HEK293 (cell line): ENCODE measurements at regions not wholly inside any gene's neighbourhood (a gene's known extent, or its start where the extent isn't known, plus 50 kb on each side); places are given as distances from the start of the nearest gene placed in this dataset.

ENCODE experiments used
- CTCF ChIP-seq: fragments of 450-650 bp; formaldehyde crosslinking; IDR thresholded peaks from 2 replicates; pipeline ENCODE4 v1.5.1; 2016; ENCODE audit warnings: missing biosample characterization, missing genetic modification characterization
- KLF16 ChIP-seq: fragments of 450-650 bp; formaldehyde crosslinking; IDR thresholded peaks from 2 replicates; pipeline ENCODE4 v1.5.1; 2017; ENCODE audit warnings: missing biosample characterization, missing genetic modification characterization
- TCF7L2 ChIP-seq: IDR thresholded peaks from 2 replicates; pipeline ENCODE4 v1.6.1; 2011; ENCODE audit warnings: low read depth, mild to moderate bottlenecking, inconsistent platforms, low read length, moderate library complexity, borderline replicate concordance
- ZNF146 ChIP-seq: fragments of 450-650 bp; formaldehyde crosslinking; IDR thresholded peaks from 2 replicates; pipeline ENCODE4 v1.5.1; 2016; ENCODE audit warnings: missing biosample characterization, missing genetic modification characterization
- ZNF169 ChIP-seq: fragments of 450-650 bp; formaldehyde crosslinking; IDR thresholded peaks from 2 replicates; pipeline ENCODE4 v1.5.1; 2016; ENCODE audit warnings: missing biosample characterization, missing genetic modification characterization
- ZNF274 ChIP-seq, 2 experiments: fragments of 200-500 bp in 1 of 2; fragments of 450-650 bp in 1 of 2; sonication (Bioruptor generic) in 1 of 2; formaldehyde crosslinking in 1 of 2; IDR thresholded peaks; 2 replicates each; pipeline versions ENCODE4 v1.5.1 to v1.6.1; 2014 to 2016; ENCODE audit warnings: borderline replicate concordance in 1 of 2, inconsistent platforms in 1 of 2, low read length in 1 of 2, missing biosample characterization in 1 of 2, missing genetic modification characterization in 1 of 2
- ZNF324 ChIP-seq: fragments of 450-650 bp; formaldehyde crosslinking; IDR thresholded peaks from 2 replicates; pipeline ENCODE4 v1.5.1; 2016; ENCODE audit warnings: missing biosample characterization, missing genetic modification characterization
- ZNF426 ChIP-seq: fragments of 450-650 bp; formaldehyde crosslinking; IDR thresholded peaks from 2 replicates; pipeline ENCODE4 v1.5.1; 2017; ENCODE audit warnings: missing biosample characterization, missing genetic modification characterization, mild to moderate bottlenecking, inconsistent platforms, moderate library complexity
- ZNF510 ChIP-seq: fragments of 450-650 bp; formaldehyde crosslinking; IDR thresholded peaks from 2 replicates; pipeline ENCODE4 v1.5.1; 2018; ENCODE audit warnings: mild to moderate bottlenecking, missing genetic modification characterization, missing biosample characterization; ENCODE audit not compliant: insufficient replicate concordance
- ZNF629 ChIP-seq: fragments of 450-650 bp; formaldehyde crosslinking; IDR thresholded peaks from 2 replicates; pipeline ENCODE4 v1.5.1; 2017; ENCODE audit warnings: missing biosample characterization, missing genetic modification characterization
- ZNF645 ChIP-seq: fragments of 450-650 bp; formaldehyde crosslinking; IDR thresholded peaks from 2 replicates; pipeline ENCODE4; 2016; ENCODE audit warnings: missing biosample characterization, missing genetic modification characterization
- ZNF670 ChIP-seq: fragments of 450-650 bp; formaldehyde crosslinking; IDR thresholded peaks from 2 replicates; pipeline ENCODE4 v1.5.1; 2016; ENCODE audit warnings: missing biosample characterization, missing genetic modification characterization, low read depth
- ZNF747 ChIP-seq: fragments of 450-650 bp; formaldehyde crosslinking; IDR thresholded peaks from 2 replicates; pipeline ENCODE4 v1.5.1; 2016; ENCODE audit warnings: missing biosample characterization, missing genetic modification characterization
- ZSCAN5A ChIP-seq: fragments of 450-650 bp; formaldehyde crosslinking; IDR thresholded peaks from 2 replicates; pipeline ENCODE4 v1.5.1; 2016; ENCODE audit warnings: missing biosample characterization, missing genetic modification characterization

- TF ChIP-seq CTCF (tag by site-specific recombination) = peak; percentile 44; the same call in 1 of the 2 replicates
- no peak for TF ChIP-seq ZNF629 (tag by site-specific recombination)
- TF ChIP-seq ZNF274 (IDR thresholded peaks at IDR 0.05; ENCODE audit: low read length) = no peak
- no peak for TF ChIP-seq ZNF274 (tag by site-specific recombination; IDR thresholded peaks at IDR 0.05; ENCODE audit: borderline replicate concordance)
- TF ChIP-seq ZNF510 = no peak
- no peak for TF ChIP-seq KLF16 (tag by site-specific recombination)
- TF ChIP-seq ZSCAN5A = no peak
- TF ChIP-seq ZNF426 (tag by site-specific recombination) = no peak
- TF ChIP-seq ZNF169 = no peak
- TF ChIP-seq ZNF146 = no peak
- no peak for TF ChIP-seq ZNF324 (tag by site-specific recombination)
- no peak for TF ChIP-seq TCF7L2
- no peak for TF ChIP-seq ZNF645
- no peak for TF ChIP-seq ZNF747 (tag by site-specific recombination)
- TF ChIP-seq ZNF670 (tag by site-specific recombination) = no peak
Observed at GRCh38 chr1:55375617-55376258, 160.6 kb upstream of the USP24 start.
